IMR-90 (cell line): ENCODE measurements at regions not wholly inside any gene's neighbourhood (a gene's known extent, or its start where the extent isn't known, plus 50 kb on each side); places are given as distances from the start of the nearest gene placed in this dataset.

Experiments
- ATAC-seq: fragments of 200-7000 bp; cut with Tn5 transposase; 2 replicates; pipeline ENCODE4 v1.9.1; 2020; ENCODE audit warnings: low read depth, mild to moderate bottlenecking, moderate library complexity
- BruUV-seq: library from RNA; stranded (reverse); fragments of 400-500 nt; replicated peaks from 2 replicates; lab custom pipeline; 2021; lab: Mats Ljungman, UMichigan
- CTCF ChIA-PET: fragments of 300-600 bp; formaldehyde crosslinking; extraction: SDS; loops from one replicate; lab custom pipeline; 2021; ENCODE audit warnings: antibody characterized with exemption; lab: Yijun Ruan, JAX
- POLR2A ChIA-PET: fragments of 300-600 bp; sonication (Branson Sonifier 250); formaldehyde crosslinking; loops from one replicate; lab custom pipeline; 2022; ENCODE audit warnings: antibody characterized with exemption; ENCODE audit not compliant: unreplicated experiment; lab: Charles Lee
- DNase-seq: peaks from one replicate; pipeline ENCODE4 v3.0.0; 2013
- H2AFZ ChIP-seq: replicated peaks from 2 replicates; pipeline ENCODE3; 2013; ENCODE audit warnings: low read length, mild to moderate bottlenecking; ENCODE audit not compliant: poor library complexity
- H2AK5ac ChIP-seq: 2 replicates; pipeline ENCODE4 v1.6.1; 2013; ENCODE audit warnings: low read depth, low read length, inconsistent platforms
- H2AK9ac ChIP-seq: replicated peaks from 2 replicates; pipeline ENCODE3; 2013; ENCODE audit warnings: mild to moderate bottlenecking, low read depth, low read length, moderate library complexity; ENCODE audit not compliant: poor library complexity
- H2BK120ac ChIP-seq: 2 replicates; pipeline ENCODE4 v1.6.1; 2013; ENCODE audit warnings: low read depth, low read length, inconsistent platforms
- H2BK15ac ChIP-seq: 3 replicates; pipeline ENCODE4 v1.6.1; 2013; ENCODE audit warnings: low read depth, low read length, inconsistent platforms
- H2BK20ac ChIP-seq: 2 replicates; pipeline ENCODE4 v1.6.1; 2013; ENCODE audit warnings: low read depth, mild to moderate bottlenecking, inconsistent platforms, low read length, moderate library complexity
- H2BK5ac ChIP-seq: 2 replicates; pipeline ENCODE4 v1.6.1; 2013; ENCODE audit warnings: mild to moderate bottlenecking, low read depth, low read length, inconsistent platforms; ENCODE audit not compliant: poor library complexity, severe bottlenecking
- H3K14ac ChIP-seq: replicated peaks from 2 replicates; pipeline ENCODE4 v1.6.1; 2013; ENCODE audit warnings: low read depth, low read length, inconsistent platforms
- H3K18ac ChIP-seq: 2 replicates; pipeline ENCODE4 v1.6.1; 2013; ENCODE audit warnings: low read depth, low read length, control low read depth
- H3K23ac ChIP-seq: 2 replicates; pipeline ENCODE4 v1.6.1; 2013; ENCODE audit warnings: low read depth, low read length, inconsistent platforms
- H3K27ac ChIP-seq: 2 replicates; pipeline ENCODE4 v1.5.1; 2013; ENCODE audit warnings: mild to moderate bottlenecking, control low read depth, low read length; ENCODE audit not compliant: insufficient read depth
- H3K27me3 ChIP-seq: 2 replicates; pipeline ENCODE4 v1.6.1; 2013; ENCODE audit warnings: low read length; ENCODE audit not compliant: control insufficient read depth, insufficient read depth
- H3K36me3 ChIP-seq: 2 replicates; pipeline ENCODE4 v1.6.1; 2013; ENCODE audit warnings: low read length, mixed read lengths; ENCODE audit not compliant: control insufficient read depth, insufficient read depth
- H3K4ac ChIP-seq: 2 replicates; pipeline ENCODE4 v1.6.1; 2013; ENCODE audit warnings: low read depth, low read length, inconsistent platforms
- H3K4me1 ChIP-seq: 2 replicates; pipeline ENCODE4 v1.6.1; 2013; ENCODE audit warnings: low read length, mixed read lengths; ENCODE audit not compliant: control insufficient read depth, insufficient read depth
- H3K4me2 ChIP-seq: 2 replicates; pipeline ENCODE4 v1.6.1; 2013; ENCODE audit warnings: low read depth, mild to moderate bottlenecking, control low read depth, low read length, moderate library complexity
- H3K4me3 ChIP-seq: 2 replicates; pipeline ENCODE4 v1.5.1; 2013; ENCODE audit warnings: low read depth, mild to moderate bottlenecking, control low read depth, low read length, moderate library complexity; ENCODE audit not compliant: insufficient read depth
- H3K56ac ChIP-seq: 2 replicates; pipeline ENCODE4 v1.6.1; 2013; ENCODE audit warnings: low read length, inconsistent platforms; ENCODE audit not compliant: insufficient read depth; ENCODE audit errors: extremely low read depth
- H3K79me1 ChIP-seq, 2 experiments: 2 replicates each; pipeline ENCODE4 v1.6.1; 2013; ENCODE audit warnings: low read length in 2 of 2, inconsistent platforms in 1 of 2, low read depth in 1 of 2
- H3K9ac ChIP-seq: 2 replicates; pipeline ENCODE4 v1.6.1; 2013; ENCODE audit warnings: low read depth, low read length, control low read depth
- H3K9me1 ChIP-seq: 2 replicates; pipeline ENCODE4 v1.6.1; 2013; ENCODE audit warnings: low read length, inconsistent platforms; ENCODE audit not compliant: insufficient read depth
- H3K9me3 ChIP-seq: 2 replicates; pipeline ENCODE4 v1.6.1; 2013; ENCODE audit warnings: low read length; ENCODE audit not compliant: control insufficient read depth, insufficient read depth
- H4K20me1 ChIP-seq: 2 replicates; pipeline ENCODE4 v1.6.1; 2013; ENCODE audit warnings: low read length, inconsistent platforms; ENCODE audit not compliant: insufficient read depth
- H4K5ac ChIP-seq: 2 replicates; pipeline ENCODE4 v1.6.1; 2013; ENCODE audit warnings: mild to moderate bottlenecking, low read depth, low read length, control low read depth
- H4K8ac ChIP-seq, 2 experiments: 2 replicates each; pipeline ENCODE4 v1.6.1; 2013; ENCODE audit warnings: low read depth in 2 of 2, low read length in 2 of 2, control low read depth in 1 of 2, inconsistent platforms in 1 of 2
- H4K91ac ChIP-seq: 2 replicates; pipeline ENCODE4 v1.6.1; 2013; ENCODE audit warnings: low read depth, low read length, inconsistent platforms; ENCODE audit not compliant: insufficient read depth
- BHLHE40 ChIP-seq: fragments of 150-350 bp; IDR thresholded peaks from 2 replicates; pipeline ENCODE4 v1.6.1; 2016; ENCODE audit warnings: mild to moderate bottlenecking, low read depth, low read length
- MAFK ChIP-seq: IDR thresholded peaks from 2 replicates; pipeline ENCODE4 v1.6.1; 2012; ENCODE audit warnings: low read depth, low read length, improper control_type of control experiment
- MXI1 ChIP-seq: IDR thresholded peaks from 2 replicates; pipeline ENCODE4 v1.6.1; 2012; ENCODE audit warnings: low read depth, mild to moderate bottlenecking, low read length, moderate library complexity, borderline replicate concordance
- NFE2L2 ChIP-seq: fragments of 150-350 bp; IDR thresholded peaks from 2 replicates; pipeline ENCODE4 v1.6.1; 2016; ENCODE audit warnings: low read depth, mild to moderate bottlenecking, low read length
- POLR2A ChIP-seq: IDR thresholded peaks from 2 replicates; pipeline ENCODE4 v1.6.1; 2012; ENCODE audit warnings: mild to moderate bottlenecking, low read depth, low read length
- RAD21 ChIP-seq: IDR thresholded peaks from 2 replicates; pipeline ENCODE4 v1.6.1; 2012; ENCODE audit warnings: low read length, improper control_type of control experiment
- RCOR1 ChIP-seq: IDR thresholded peaks from 2 replicates; pipeline ENCODE4 v1.6.1; 2012; ENCODE audit warnings: mild to moderate bottlenecking, low read length, improper control_type of control experiment; ENCODE audit not compliant: insufficient replicate concordance
- RFX5 ChIP-seq: IDR thresholded peaks from 2 replicates; pipeline ENCODE4 v1.8.0; 2012; ENCODE audit warnings: low read depth, mild to moderate bottlenecking, low read length, moderate library complexity
- WGBS, 2 experiments: methylation state at CpG; one replicate each; pipeline versions ENCODE4 v1.1.5 to v1.1.7; 2013; ENCODE audit warnings: missing lambda C conversion rate in 2 of 2; ENCODE audit not compliant: insufficient read length in 1 of 2; ENCODE audit errors: extremely low coverage in 2 of 2; 5-methylcytosine and 5-hydroxymethylcytosine counted together
- dilution Hi-C: fragments of 300-500 bp; cut with HindIII; formaldehyde crosslinking; loops from one replicate; pipeline ENCODE4 v1.14.3; 2018; ENCODE audit warnings: low sequenced_read_pairs; ENCODE audit not compliant: unreplicated experiment
- in situ Hi-C: fragments of 300-500 bp; cut with MboI; formaldehyde crosslinking; loops from 3 replicates; pipeline ENCODE4 v1.14.3; 2019; ENCODE audit warnings: low sequenced_read_pairs, inconsistent platforms, mixed read lengths
- intact Hi-C: fragments of 100-400 bp; cut with micrococcal nuclease; formaldehyde crosslinking; loops from 2 replicates; pipeline ENCODE4 v1.10.0; 2022
- TF ChIP-seq, protein P1 (sequence below): fragments of 150-350 bp; IDR thresholded peaks from 2 replicates; pipeline ENCODE4 v1.6.1; 2016; ENCODE audit warnings: low read depth, mild to moderate bottlenecking, low read length, moderate library complexity, borderline replicate concordance
- TF ChIP-seq, protein P2 (sequence below): fragments of 150-350 bp; IDR thresholded peaks from 2 replicates; pipeline ENCODE4 v1.6.1; 2017; ENCODE audit warnings: mild to moderate bottlenecking, antibody characterized with exemption, low read length, low read depth

DNA sequence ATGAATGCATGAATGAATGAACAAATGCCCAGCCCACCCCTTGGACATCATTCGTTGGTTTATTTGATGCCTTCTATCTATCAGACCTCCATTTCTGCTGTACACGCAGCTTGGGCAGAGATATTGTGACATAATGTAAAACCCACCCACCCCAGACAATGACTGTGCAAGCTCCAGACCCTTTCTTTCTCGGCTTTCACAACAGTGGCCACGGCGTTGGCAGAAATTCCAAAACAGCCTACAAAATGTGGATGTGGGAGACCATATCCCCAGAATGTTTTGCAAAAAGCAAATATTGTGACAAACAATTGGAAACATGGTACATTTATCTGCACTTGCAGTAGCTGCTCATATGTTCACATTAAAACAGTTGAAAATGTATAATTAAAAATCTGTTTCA, 162.0 kb upstream of the MAFB start:
- dilution Hi-C loops, result no loop called here
- no peak for DNase-seq
- CTCF ChIA-PET, result interaction anchor here (0.6 kb wide), 1 partner anchor 1686 kb away, joined by 3 read pairs; no protein-coding TSS in a partner anchor
- no peak overlapping the region for H3K23ac ChIP-seq
- H2BK15ac ChIP-seq, result no peak overlapping the region
- no peak overlapping the region for H2AFZ ChIP-seq
- peaks cover 2% of the 10 kb centered on the region; the same call in 1 of the 2 replicates for H3K9me1 ChIP-seq
- H3K56ac ChIP-seq, result no peak overlapping the region
- TF ChIP-seq, protein P1, sequence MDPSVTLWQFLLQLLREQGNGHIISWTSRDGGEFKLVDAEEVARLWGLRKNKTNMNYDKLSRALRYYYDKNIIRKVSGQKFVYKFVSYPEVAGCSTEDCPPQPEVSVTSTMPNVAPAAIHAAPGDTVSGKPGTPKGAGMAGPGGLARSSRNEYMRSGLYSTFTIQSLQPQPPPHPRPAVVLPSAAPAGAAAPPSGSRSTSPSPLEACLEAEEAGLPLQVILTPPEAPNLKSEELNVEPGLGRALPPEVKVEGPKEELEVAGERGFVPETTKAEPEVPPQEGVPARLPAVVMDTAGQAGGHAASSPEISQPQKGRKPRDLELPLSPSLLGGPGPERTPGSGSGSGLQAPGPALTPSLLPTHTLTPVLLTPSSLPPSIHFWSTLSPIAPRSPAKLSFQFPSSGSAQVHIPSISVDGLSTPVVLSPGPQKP, result no peak
- TF ChIP-seq RAD21, result no peak
- TF ChIP-seq, protein P2, sequence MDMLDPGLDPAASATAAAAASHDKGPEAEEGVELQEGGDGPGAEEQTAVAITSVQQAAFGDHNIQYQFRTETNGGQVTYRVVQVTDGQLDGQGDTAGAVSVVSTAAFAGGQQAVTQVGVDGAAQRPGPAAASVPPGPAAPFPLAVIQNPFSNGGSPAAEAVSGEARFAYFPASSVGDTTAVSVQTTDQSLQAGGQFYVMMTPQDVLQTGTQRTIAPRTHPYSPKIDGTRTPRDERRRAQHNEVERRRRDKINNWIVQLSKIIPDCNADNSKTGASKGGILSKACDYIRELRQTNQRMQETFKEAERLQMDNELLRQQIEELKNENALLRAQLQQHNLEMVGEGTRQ, result no peak
- no peak for TF ChIP-seq BHLHE40
- no peak for TF ChIP-seq MXI1
- no peak for TF ChIP-seq RFX5
- TF ChIP-seq RCOR1, result no peak
- no peak for TF ChIP-seq NFE2L2
- TF ChIP-seq MAFK, result no peak
- no peak for TF ChIP-seq POLR2A
- POLR2A ChIA-PET, result no interaction called here
- H3K79me1 ChIP-seq, result no peaks in the 10 kb centered on the region
- H4K8ac ChIP-seq, result no peak overlapping the region
- no peaks in the 10 kb centered on the region for H4K20me1 ChIP-seq
- ATAC-seq, result no peak
- no peak overlapping the region for H2BK120ac ChIP-seq
- no peaks in the 10 kb centered on the region for H3K36me3 ChIP-seq
- H2AK5ac ChIP-seq, result no peak overlapping the region
- H3K14ac ChIP-seq, result no peak overlapping the region
- intact Hi-C loops, result no loop called here
- H4K5ac ChIP-seq, result no peak overlapping the region
- no TSS peak for BruUV-seq
- H2AK9ac ChIP-seq, result no peak overlapping the region
- no peak overlapping the region for H2BK20ac ChIP-seq
- no peak overlapping the region for H3K4me2 ChIP-seq
- no peaks in the 10 kb centered on the region; the same call in 1 of the 2 replicates for H3K27me3 ChIP-seq
- H3K4me3 ChIP-seq, result no peak overlapping the region
- no CpG with 5 or more reads among the region's 5 CpGs for WGBS, 2 experiments
- no peaks in the 10 kb centered on the region for H3K4me1 ChIP-seq
- H3K18ac ChIP-seq, result no peak overlapping the region
- H3K9ac ChIP-seq, result no peak overlapping the region
- H3K4ac ChIP-seq, result no peak overlapping the region
- no peak overlapping the region for H3K27ac ChIP-seq
- no peaks in the 10 kb centered on the region for H3K9me3 ChIP-seq
- in situ Hi-C loops, result no loop called here
- no peak overlapping the region for H4K91ac ChIP-seq
- no peak overlapping the region for H2BK5ac ChIP-seq
